Glomerular endothelial cell (primary cell): ENCODE measurements at regions not wholly inside any gene's neighbourhood (a gene's known extent, or its start where the extent isn't known, plus 50 kb on each side); places are given as distances from the start of the nearest gene placed in this dataset.
"Not testable (repeated sequence)": the region's sequence is repeated elsewhere in the genome, so short reads cannot be mapped to it uniquely, and the experiment has no call there.

Experiments
- DNase-seq: peaks from one replicate; pipeline ENCODE4 v3.0.0-alpha.2; 2011; ENCODE audit warnings: low read depth, low spot score; ENCODE audit errors: extremely low read depth

- DNase-seq = not testable (repeated sequence)
These were observed 198.0 kb downstream of the MEIS1 start for GRCh38 chr2:66632882-66633281.

GRCh38 chr2:66633631-66634030 lies 198.7 kb downstream of the MEIS1 start:
- DNase-seq = no peak

- no peak for DNase-seq
These were observed 199.9 kb downstream of the MEIS1 start for GRCh38 chr2:66634784-66635183.

GRCh38 chr2:66641685-66642084 lies 206.8 kb downstream of the MEIS1 start:
- no peak for DNase-seq

- DNase-seq = not testable (repeated sequence)
These were observed 213.2 kb downstream of the MEIS1 start for GRCh38 chr2:66648081-66648480.

GRCh38 chr2:66649006-66649405 lies 214.1 kb downstream of the MEIS1 start:
- no peak for DNase-seq

GRCh38 chr2:66651295-66651694 lies 216.4 kb downstream of the MEIS1 start:
- no peak for DNase-seq

- DNase-seq = no peak
These were observed 225.9 kb downstream of the MEIS1 start for GRCh38 chr2:66660804-66661203.

GRCh38 chr2:66661253-66662173 lies 226.6 kb downstream of the MEIS1 start:
- DNase-seq = no peak

- DNase-seq = no peak
These were observed 230.4 kb downstream of the MEIS1 start for GRCh38 chr2:66665124-66665984.

- no peak for DNase-seq
These were observed 232.4 kb downstream of the MEIS1 start for GRCh38 chr2:66667301-66667700.

- DNase-seq = no peak
These were observed 238.4 kb downstream of the MEIS1 start for GRCh38 chr2:66673286-66673685.

- no peak for DNase-seq
These were observed 239.2 kb downstream of the MEIS1 start for GRCh38 chr2:66674087-66674486.

- DNase-seq = no peak
These were observed 240.7 kb downstream of the MEIS1 start for GRCh38 chr2:66675591-66675990.

- DNase-seq = no peak
These were observed 244.5 kb downstream of the MEIS1 start for GRCh38 chr2:66679442-66679841.

- no peak for DNase-seq
These were observed 247.6 kb downstream of the MEIS1 start for GRCh38 chr2:66682476-66682875.

- no peak for DNase-seq
These were observed 248.1 kb downstream of the MEIS1 start for GRCh38 chr2:66683064-66683463.

- DNase-seq = no peak
These were observed 248.7 kb downstream of the MEIS1 start for GRCh38 chr2:66683599-66683998.

- no peak for DNase-seq
These were observed 249.4 kb downstream of the MEIS1 start for GRCh38 chr2:66684289-66684688.

GRCh38 chr2:66686755-66687154 lies 251.8 kb downstream of the MEIS1 start:
- no peak for DNase-seq

- no peak for DNase-seq
These were observed 254.0 kb downstream of the MEIS1 start for GRCh38 chr2:66688951-66689350.
